DMS 273 treated with DMSO at 0.1 percent for 48 hours (cell line): ENCODE measurements at regions not wholly inside any gene's neighbourhood (a gene's known extent, or its start where the extent isn't known, plus 50 kb on each side); places are given as distances from the start of the nearest gene placed in this dataset.
"Not testable (repeated sequence)": the region's sequence is repeated elsewhere in the genome, so short reads cannot be mapped to it uniquely, and the experiment has no call there.

Source experiments
- DNase-seq: peaks from one replicate; lab custom pipeline; 2025; lab: John Stamatoyannopoulos, UW

- no peak for DNase-seq
These were observed 57.5 kb upstream of the PLPPR5 start for GRCh38 chr1:99062192-99062591.

GRCh38 chr1:99069146-99069545 lies 64.5 kb upstream of the PLPPR5 start:
- DNase-seq = no peak

- DNase-seq = not testable (repeated sequence)
These were observed 73.9 kb upstream of the PLPPR5 start for GRCh38 chr1:99078529-99078928.

GRCh38 chr1:99082366-99082765 lies 77.7 kb upstream of the PLPPR5 start:
- DNase-seq = no peak

- DNase-seq = no peak
These were observed 78.7 kb upstream of the PLPPR5 start for GRCh38 chr1:99083338-99083737.

GRCh38 chr1:99084562-99084961 lies 79.9 kb upstream of the PLPPR5 start:
- DNase-seq = no peak

- no peak for DNase-seq
These were observed 81.4 kb upstream of the PLPPR5 start for GRCh38 chr1:99086057-99086456.

GRCh38 chr1:99098589-99098988 lies 93.9 kb upstream of the PLPPR5 start:
- DNase-seq = no peak

GRCh38 chr1:99106274-99106673 lies 101.6 kb upstream of the PLPPR5 start:
- no peak for DNase-seq

- DNase-seq = no peak
These were observed 103.0 kb upstream of the PLPPR5 start for GRCh38 chr1:99107680-99108079.

GRCh38 chr1:99110140-99111041 lies 105.7 kb upstream of the PLPPR5 start:
- no peak for DNase-seq

GRCh38 chr1:99115231-99115630 lies 110.6 kb upstream of the PLPPR5 start:
- DNase-seq = no peak

GRCh38 chr1:99119188-99119587 lies 114.5 kb upstream of the PLPPR5 start:
- DNase-seq = no peak

- no peak for DNase-seq
These were observed 117.4 kb upstream of the PLPPR5 start for GRCh38 chr1:99122039-99122438.

- DNase-seq = no peak
These were observed 119.3 kb upstream of the PLPPR5 start for GRCh38 chr1:99123936-99124335.

GRCh38 chr1:99131546-99131945 lies 126.9 kb upstream of the PLPPR5 start:
- DNase-seq = no peak

- no peak for DNase-seq
These were observed 129.3 kb upstream of the PLPPR5 start for GRCh38 chr1:99133756-99134500.

- DNase-seq = no peak
These were observed 126.6 kb upstream of the PLPPR4 start for GRCh38 chr1:99137554-99138206.

- DNase-seq = no peak
These were observed 124.4 kb upstream of the PLPPR4 start for GRCh38 chr1:99139876-99140275.

GRCh38 chr1:99146129-99146848 lies 118.0 kb upstream of the PLPPR4 start:
- DNase-seq = no peak

GRCh38 chr1:99149952-99150351 lies 114.3 kb upstream of the PLPPR4 start:
- no peak for DNase-seq

- no peak for DNase-seq
These were observed 112.2 kb upstream of the PLPPR4 start for GRCh38 chr1:99152132-99152531.
